ENCODE measurements at regions not wholly inside any gene's neighbourhood (a gene's known extent, or its start where the extent isn't known, plus 50 kb on each side); places are given as distances from the start of the nearest gene placed in this dataset.
"Not testable (repeated sequence)": the region's sequence is repeated elsewhere in the genome, so short reads cannot be mapped to it uniquely, and the experiment has no call there.

DNA sequence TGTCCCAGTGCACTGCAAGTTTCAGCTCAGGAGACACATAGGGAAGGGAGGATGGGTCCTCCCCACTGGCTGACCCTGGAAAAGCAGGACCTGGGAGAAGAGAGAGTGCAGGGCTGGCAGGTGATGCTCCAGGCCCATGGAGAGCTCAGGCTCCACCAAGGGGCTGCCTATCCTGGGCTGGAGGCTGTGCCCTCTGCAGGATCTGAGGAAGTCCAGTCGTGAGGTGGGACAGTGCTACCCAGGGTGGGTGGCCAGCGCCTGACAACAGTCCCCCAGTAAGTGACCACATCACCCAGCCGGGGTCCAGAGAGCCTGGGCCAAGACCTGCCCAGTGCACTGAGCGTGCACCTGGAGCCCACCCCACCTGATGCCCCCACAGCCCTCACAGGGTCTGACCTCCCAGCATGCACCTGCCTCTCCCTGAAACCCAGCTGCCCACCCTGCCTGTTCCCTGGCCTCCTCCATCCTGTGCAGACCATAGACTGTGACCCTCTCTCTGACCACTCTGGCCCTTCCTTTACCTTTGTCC is 626.1 kb upstream of the DEFB115 start:
- not testable (repeated sequence) for TF ChIP-seq POLR2A (IDR thresholded peaks at IDR 0.05; ENCODE audit: low read length); GATA1 (IDR thresholded peaks at IDR 0.05; ENCODE audit: low read depth, low read length)

Measured in erythroblast (primary cell).